HG03442 (cell line): ENCODE measurements at regions not wholly inside any gene's neighbourhood (a gene's known extent, or its start where the extent isn't known, plus 50 kb on each side); places are given as distances from the start of the nearest gene placed in this dataset.

Experiments
- ATAC-seq: cut with Tn5 transposase; IDR thresholded peaks from one replicate; pipeline ENCODE4 v1.9.1; 2021; ENCODE audit warnings: mild to moderate bottlenecking, moderate library complexity; ENCODE audit not compliant: unreplicated experiment

DNA sequence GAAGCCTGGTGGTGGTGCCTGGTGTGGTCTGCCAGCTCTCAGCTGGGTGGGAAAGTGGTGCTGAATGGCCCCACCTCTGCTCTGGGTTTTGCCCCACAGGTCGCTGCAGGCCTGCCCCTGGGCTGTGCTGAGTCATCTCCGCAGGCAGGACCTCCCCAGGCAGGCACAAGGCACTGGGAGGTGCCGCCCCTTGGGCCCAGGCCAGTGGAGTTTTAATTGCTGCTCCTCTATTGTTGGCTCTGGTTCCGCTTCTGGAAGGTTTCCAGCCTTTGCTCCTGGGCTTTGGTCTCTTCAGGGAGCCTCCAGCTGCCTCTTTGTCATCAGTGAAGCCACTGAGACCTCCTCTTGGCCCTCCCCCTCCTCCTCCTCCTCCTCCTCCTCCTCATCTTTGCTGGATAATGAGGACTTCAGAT lies 180.3 kb upstream of the GRB10 start:
- peak; percentile 55 for ATAC-seq

DNA sequence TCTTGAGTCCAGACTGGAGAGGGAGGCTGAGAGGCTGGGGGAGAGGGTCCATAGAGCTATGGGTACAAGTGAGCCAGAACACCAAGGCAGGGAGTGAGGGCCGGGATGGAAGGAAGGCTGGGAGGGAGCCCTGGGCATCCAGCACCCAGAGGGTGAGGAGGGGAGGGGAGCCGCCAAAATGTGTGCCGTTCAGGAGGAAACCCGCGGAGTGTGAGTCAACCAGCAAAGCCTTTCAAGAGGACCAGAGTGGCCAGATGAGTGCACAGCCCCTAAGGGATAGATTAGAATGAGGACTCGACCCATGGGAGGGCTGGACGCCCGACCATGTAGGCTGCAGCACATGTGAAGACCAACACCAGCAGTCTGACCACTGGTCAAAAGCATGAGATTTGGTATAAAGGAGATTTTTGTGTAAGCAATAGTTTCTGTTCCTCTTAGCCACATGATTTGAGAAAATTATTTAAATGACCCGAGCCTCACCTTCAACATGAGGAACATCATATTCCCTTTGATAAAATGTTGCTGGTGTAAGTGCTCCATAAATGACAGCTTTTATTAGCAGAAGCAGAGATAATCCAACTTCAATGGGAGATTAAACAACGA lies 179.7 kb upstream of the GRB10 start:
- ATAC-seq, result peak; percentile 39

DNA sequence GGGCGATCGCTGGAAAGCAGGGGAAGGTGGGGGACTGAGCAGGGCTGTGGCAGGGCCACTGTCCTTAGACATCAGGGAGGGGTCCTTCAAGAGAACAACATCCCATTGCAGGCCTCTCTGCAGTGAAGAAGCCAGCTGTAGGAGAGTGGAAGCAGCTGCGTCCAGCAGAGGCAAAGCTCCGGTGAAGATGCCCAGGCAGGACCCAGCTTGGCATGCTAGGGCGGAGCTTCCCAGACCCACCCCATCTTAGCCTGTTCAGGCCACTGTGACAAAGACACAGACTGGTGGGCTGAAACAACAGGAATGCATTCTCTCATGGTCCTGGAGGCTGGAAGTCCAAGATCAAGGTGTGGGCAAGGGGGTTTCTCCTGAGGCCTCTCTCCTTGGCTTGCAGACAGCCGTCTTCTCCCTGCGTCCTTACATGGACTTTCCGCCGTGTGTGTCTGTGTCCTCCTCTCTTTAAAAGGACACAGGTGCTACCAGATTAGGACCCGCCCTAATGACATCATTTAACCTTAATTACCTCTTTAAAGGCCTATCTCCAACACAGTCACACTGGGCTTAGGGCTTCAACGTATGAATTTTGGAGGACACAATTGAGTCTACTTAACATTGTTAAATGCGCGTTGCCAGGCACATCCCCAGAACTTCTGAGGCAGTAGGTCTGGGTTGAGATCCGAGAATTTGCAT lies 178.1 kb upstream of the GRB10 start:
- no peak for ATAC-seq

DNA sequence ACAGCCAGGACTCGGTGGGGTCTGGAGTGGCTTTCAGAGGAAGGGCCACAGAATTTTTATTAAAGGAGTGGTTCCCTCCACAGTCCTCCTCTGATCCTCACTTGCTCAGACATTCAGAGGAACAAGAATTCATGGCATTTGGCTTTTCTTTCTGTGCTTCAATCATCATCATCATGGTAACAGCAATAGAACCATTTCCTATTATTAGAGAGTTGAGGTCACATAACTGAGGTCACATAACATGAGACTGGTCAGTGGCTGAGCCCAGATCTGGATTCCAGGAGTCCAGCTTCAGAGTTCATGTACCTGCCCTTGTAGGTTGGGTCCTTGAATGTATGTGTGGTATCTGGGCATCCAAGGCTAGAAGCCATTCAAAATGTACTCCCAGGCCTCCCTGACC lies 177.3 kb upstream of the GRB10 start:
- no peak for ATAC-seq

DNA sequence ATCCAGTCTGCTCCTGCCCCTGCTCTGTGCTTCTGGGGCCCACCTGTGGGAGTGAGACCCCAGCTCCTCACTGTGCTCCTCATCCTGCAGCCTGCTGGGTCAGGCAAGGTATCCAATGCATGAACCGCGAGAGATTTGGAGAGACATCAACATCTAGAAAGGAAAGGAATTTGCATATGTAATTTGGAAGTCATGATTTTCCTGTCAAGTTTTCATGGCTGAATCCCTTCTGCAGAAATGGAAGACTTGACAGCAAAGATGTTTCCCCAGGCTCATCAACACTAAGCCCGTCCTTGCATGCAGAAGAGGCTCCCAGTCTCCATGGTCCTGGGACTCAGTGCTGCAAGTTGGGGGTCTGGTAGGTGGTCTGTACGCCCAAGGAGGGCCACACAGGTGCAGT lies 176.9 kb upstream of the GRB10 start:
- no peak for ATAC-seq

DNA sequence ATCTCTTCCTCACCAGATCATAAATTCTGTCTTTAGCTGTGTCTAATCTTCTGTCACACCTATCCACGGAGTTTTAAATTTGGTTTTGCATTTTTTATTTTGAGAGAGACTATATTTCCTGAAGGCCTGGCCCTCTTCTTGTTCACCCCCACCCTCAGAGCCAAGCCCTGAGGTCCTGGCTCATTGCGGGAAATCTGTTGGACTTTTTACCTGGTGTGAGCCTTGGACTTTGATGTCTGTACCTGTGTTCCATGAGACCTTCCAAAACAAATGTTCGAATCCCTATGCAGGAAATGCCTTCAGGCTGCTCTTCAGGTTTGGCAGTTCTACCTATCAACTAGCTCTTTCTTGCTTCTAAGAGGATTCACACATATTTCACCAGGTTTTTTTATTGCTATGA lies 175.2 kb upstream of the GRB10 start:
- ATAC-seq, result no peak

DNA sequence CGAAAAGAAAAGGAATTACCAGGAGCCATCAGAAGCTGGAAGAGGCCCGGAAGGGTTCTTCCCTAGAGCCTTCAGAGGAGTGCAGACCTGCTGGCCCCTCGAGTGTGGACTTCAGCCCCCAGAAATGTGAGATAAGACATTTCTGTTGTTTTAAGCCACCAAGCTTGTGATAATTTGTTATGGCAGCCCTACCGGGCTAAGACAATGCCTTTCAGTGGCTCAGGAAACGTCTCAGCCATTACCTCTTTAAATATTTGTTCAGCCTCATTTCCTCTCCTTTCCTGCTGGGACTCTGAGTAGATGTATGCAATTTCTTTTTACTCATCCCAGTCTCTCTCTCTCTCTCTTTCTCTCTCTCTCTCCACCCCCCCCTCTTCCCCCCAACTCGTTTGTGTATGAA lies 174.7 kb upstream of the GRB10 start:
- ATAC-seq, result no peak

DNA sequence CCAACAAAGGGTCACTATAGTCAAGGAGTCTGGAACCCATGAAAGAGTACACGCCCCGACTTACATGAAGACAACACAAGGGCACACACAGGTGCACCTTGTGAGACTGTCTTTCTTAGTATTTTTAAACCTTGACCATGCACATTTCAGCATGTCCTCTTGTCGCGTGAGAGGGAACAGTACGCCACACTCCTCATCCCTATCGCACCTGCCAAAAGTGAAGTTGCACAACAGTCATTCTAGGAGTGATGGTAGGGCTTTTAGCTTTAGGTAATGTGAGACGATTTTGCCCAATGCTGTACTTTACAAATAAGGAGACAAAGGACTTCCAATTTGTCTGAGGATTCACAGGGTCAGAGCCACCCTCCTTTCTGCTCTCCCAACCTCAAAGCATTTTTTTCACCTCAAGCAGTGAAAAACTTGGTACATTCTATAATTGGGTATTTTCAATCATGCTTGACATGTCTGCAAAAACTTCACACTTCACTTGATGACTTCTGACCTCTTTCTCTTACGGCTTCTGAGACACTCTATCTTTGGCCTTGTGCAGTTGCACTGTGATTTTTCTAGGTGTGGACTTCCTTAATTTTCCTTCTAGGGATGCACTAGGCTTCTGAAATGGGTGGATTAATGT lies 173.9 kb upstream of the GRB10 start:
- ATAC-seq, result no peak

DNA sequence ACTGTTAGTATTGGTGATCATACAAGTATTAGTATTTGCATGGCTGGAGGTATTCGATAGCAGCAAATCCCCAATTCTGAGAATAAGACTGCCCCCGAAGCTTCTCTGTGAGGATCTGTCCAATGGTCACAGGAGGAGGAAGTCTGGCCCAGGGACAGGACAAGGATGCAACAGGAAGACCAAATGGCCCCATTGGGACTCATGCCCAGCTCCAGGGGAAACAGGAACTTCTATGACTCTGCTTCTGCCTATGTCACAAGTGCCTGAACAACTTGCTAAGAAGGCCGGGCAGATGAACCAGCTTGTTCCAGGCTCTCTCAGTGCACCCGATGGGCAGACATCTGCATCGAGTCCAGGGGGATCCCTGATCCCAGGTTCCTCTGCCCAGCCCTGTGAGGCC lies 172.0 kb upstream of the GRB10 start:
- no peak for ATAC-seq

DNA sequence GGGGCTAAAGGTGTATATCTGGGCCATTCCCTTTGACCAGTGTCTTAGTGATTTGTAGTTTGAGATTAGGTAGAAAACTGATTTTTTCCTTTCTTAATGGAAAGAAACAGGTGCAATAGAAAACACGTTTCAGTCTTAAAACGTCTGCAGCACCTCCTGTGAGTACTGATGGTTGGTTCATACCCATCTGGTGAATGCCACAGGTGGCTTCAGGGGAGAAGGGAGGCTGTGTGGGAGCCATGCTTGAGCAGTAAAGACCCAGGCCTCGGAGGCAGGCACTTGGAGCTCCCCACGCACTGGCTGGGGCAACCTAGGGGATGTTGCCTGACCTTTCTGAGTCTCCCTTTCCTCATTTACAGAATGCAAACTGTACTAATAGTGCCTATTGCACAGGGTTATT lies 171.5 kb upstream of the GRB10 start:
- ATAC-seq, result no peak

DNA sequence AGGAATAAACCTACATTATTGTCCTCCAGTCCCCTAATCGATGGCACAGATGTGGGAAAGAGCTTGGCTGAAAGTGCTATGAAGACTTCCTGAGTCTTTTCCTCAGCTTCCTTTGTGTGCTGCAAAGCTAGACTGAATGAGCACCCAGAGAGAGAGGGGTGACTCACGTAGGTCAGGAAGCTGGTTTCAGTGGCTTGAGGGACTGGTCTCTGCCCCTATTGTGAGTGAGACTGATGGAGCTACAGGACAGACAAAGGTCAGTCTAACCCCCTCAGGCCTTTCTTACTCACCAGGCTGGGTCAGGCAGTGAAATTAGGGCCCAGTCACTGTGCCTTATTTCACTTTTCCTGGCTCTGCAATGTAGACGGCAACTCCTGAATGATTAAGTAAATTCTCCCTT lies 171.1 kb upstream of the GRB10 start:
- no peak for ATAC-seq

DNA sequence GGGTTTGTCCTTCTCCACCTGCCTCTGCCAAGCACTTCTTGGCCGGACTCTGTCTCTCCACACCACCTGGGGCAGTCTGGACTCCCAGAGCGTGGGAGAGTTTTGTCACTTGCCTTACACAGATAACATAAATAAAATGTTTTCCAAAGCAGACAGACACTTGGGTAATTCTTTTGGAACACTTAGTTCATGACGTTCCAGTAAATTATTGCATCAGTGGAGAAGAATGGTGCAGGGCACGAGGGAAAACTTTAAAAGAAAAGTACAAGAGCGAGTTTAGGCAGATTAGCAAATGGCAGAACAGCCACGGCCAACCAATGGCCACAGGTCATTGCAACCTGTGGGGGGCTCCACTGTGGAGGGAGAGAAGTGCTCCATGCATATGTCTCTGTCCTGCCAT lies 170.6 kb upstream of the GRB10 start:
- ATAC-seq, result no peak

DNA sequence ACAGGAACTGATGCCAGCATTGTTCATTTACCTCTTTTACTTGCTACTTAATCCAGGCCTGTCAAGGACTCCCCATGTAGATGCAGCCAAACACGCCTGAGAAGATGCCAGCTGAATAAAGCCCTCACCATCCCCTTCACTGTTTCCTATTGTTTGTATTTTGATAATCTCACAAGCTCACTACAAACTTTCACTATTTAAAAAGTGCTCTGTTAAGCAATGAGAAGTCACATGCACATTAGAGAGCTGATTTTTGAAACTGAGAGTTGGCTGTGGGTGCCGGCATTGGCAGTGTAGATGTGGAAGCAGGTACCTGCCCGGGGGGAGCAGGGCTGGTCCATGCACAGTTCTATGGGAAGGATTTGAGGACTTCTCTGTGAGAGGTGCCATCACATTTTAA lies 169.8 kb upstream of the GRB10 start:
- ATAC-seq, result no peak

DNA sequence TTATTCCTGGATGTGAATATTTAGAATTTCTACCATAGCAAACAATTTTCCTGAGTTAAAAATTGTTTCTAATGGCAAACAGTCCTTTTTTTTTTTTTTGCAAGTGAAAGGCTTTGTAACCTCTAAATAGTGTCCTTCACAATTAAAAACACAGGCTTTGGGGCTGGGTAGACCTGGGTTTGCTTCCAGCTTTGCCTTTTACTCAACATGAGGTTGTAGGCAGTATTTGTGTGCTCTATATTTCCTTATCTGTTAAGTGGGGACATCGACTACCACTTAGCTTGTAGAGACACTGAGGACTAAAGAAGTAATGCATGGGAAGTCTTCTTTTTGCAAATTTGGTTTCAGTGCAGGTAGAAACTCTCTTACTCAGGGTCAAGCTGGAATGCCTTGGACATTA lies 169.4 kb upstream of the GRB10 start:
- ATAC-seq, result no peak

DNA sequence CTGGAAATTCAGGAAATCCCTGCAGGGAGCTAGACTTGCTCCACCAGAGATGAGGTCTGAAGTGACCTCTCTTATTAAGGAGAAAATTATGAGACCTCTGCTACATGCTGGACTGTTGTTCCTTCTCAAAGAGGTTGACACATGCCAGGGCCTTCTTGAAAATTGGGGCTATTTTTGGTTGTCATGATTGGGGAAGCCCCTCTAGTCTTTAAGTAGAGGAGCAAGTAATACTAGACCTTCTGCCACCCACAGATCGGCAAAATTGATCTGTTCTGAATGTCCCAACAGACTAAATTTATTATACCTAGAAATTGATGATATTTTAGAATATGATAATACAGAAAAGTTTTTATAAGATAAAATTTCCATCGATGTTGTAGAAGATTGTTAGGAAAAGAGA lies 160.8 kb upstream of the GRB10 start:
- ATAC-seq, result no peak

DNA sequence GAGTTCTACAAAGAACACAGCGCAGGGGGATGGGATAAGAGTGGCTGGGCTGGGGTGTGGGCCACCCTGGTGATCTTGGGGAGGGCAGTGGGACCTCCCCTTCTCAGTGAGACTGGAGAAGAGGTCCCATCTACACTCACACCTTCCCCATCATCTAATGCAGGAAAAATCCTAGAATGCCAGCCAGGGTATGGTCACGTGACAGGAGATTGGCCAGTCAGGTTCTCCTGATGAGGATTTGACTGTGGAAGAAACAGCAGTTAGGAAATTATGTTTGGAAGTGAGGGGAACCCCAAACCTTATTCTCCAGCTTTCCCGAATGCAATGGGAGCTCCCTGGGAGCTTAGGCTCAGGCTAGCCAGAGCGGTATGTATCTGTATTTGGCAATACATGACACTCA lies 158.8 kb upstream of the GRB10 start:
- no peak for ATAC-seq

DNA sequence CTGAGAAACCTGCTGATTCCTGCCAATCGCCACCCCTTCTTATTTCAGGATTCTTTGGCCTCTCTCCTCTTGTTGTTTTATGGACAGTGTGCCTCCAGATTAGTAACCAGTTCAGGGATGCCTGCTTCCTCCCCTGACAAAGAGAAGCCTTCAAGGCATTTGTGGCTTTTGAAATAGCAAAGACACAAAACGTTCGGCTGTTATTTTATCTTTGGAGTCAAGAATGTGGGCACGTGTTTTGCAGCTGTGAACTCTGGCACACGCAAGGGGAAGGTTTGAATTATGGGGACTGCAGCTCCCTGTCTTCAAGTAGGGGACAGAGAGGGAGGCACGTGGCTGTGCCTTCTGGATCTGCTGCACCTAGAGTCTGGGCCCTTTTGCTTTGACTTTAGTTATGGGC lies 157.9 kb upstream of the GRB10 start:
- no peak for ATAC-seq

DNA sequence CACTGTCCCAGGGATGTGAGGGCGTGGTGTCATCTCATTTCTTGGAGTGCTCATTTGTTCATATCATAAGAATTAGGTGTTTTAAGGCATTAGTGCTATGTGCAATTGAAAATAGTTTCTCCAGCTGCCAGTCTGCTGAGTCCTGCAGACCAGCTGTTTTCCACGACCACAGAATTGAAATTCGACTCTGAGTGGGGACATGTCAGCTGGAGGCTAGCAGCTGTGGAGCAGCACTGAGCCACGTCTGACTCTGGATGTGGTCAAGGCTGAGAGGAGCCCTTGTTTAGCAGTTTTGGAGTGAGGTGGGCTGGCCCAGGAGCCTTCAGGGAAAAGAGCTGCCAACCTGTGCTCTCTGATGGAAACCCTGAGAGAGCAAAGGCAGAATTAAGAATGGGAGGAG lies 156.3 kb upstream of the GRB10 start:
- no peak for ATAC-seq

DNA sequence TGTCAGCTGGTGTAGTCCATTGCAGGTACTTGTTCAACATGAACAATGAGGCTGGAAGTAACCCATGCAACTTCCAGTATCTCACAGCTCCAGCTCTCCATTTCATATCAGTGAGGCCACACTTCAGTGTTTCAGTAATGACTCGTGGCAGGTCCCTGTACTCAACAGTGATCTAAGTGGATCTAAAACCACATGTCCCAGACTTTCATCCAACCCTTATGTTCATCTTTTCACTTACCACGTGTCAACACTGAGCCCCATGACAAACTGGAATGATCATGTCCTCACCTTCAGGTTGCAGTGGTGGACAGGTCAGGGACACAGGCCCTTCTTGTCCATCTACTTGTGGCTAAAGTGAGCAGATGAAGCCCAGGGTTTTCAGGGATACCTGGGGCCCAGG lies 155.0 kb upstream of the GRB10 start:
- ATAC-seq, result no peak

DNA sequence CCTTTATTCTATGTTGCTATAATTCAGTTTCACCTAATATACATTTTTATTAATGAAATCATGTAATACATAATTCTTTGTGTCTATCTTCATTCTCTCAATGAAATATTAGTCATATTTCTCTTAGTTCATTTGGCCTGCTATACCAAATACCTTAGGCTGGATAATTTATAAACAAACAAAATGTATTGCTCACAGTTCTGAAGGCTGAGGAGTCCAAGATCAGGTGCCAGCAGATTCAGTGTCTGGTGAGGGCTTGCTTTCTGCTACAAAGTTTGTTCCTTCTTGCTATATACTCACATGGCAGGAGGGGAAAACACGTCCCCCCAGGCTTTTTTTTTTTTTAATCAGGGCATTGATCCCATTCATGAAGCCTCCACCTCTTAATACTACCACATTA lies 143.4 kb upstream of the GRB10 start:
- ATAC-seq, result no peak

DNA sequence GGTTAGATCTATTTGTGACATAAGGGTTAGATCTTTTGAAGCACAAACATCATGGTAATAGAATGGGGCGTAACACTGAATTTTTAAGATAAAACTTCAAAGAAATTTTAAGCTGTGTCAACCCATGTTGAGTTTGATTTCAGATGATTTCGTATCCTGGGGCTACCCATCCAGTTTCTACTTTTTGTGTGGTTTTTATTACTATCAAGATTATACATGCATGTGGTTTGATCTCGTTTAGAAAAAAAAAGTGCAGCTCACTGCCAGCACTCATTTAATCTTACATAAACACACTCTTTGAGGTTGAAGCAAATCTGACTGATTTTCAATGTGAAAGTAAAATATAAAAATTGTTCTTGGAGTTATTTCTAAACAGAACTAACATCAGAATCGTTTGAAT lies 140.8 kb upstream of the GRB10 start:
- ATAC-seq, result no peak

DNA sequence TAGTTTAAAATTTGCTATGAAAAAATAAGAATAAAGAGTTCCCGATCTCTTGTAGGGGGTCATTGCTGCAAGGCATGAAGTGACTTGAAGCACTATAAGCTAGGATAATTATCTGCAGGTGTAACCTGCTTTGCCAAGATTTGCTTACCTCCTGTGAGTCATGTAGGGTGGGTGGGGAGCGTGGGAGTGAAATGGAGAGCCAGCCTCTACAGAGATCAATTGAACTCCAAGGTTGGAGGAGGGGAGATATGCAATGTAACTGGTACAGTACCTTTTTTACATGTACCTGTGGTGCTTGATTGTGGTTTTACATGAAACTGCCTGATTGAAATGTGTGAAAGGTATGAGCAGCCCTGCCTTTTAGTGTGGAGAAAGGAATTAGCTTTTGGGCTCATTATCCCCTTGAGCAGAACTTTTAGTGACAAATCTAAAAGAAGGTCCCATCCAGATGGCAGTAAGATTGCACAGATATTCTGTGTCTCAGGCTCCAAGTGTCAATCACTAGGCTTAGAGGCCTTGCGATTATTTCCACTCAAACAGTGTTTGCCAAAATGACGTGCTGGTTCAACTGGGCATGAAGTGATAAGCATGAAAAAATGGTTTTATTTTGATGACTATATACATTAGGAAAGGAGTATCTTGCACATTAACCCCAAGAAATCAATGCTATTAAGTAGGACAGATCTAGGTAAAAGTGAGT lies 138.6 kb upstream of the GRB10 start:
- no peak for ATAC-seq
